Effector memory CD4-positive, alpha-beta T cell (primary cell): ENCODE measurements at regions not wholly inside any gene's neighbourhood (a gene's known extent, or its start where the extent isn't known, plus 50 kb on each side); places are given as distances from the start of the nearest gene placed in this dataset.
"Not testable (repeated sequence)": the region's sequence is repeated elsewhere in the genome, so short reads cannot be mapped to it uniquely, and the experiment has no call there.

Experiments used
- DNase-seq, 3 donors: peaks; one replicate each; pipeline ENCODE4 v3.0.0-alpha.2; 2020
- H3K27ac ChIP-seq: 2 replicates; pipeline ENCODE4 v1.7.0; 2013; ENCODE audit warnings: mild to moderate bottlenecking, low read length, moderate library complexity; ENCODE audit not compliant: insufficient read depth, poor library complexity, severe bottlenecking
- H3K27me3 ChIP-seq: replicated peaks from 2 replicates; pipeline ENCODE4 v1.7.0; 2013; ENCODE audit warnings: mild to moderate bottlenecking, low read length; ENCODE audit not compliant: insufficient read depth, control insufficient read depth, poor library complexity, severe bottlenecking
- H3K36me3 ChIP-seq: 2 replicates; pipeline ENCODE4 v1.7.0; 2013; ENCODE audit warnings: mild to moderate bottlenecking, low read length, moderate library complexity; ENCODE audit not compliant: control insufficient read depth, insufficient read depth
- H3K4me1 ChIP-seq: 2 replicates; pipeline ENCODE4 v1.7.0; 2013; ENCODE audit warnings: low read length, mild to moderate bottlenecking; ENCODE audit not compliant: control insufficient read depth, insufficient read depth, poor library complexity, severe bottlenecking
- H3K4me3 ChIP-seq: 2 replicates; pipeline ENCODE4 v1.7.0; 2013; ENCODE audit warnings: low read length, low read depth, mild to moderate bottlenecking; ENCODE audit not compliant: insufficient read depth, poor library complexity, severe bottlenecking
- H3K9me3 ChIP-seq: 2 replicates; pipeline ENCODE4 v1.7.0; 2013; ENCODE audit warnings: mild to moderate bottlenecking, low read length, moderate library complexity; ENCODE audit not compliant: control insufficient read depth

DNA sequence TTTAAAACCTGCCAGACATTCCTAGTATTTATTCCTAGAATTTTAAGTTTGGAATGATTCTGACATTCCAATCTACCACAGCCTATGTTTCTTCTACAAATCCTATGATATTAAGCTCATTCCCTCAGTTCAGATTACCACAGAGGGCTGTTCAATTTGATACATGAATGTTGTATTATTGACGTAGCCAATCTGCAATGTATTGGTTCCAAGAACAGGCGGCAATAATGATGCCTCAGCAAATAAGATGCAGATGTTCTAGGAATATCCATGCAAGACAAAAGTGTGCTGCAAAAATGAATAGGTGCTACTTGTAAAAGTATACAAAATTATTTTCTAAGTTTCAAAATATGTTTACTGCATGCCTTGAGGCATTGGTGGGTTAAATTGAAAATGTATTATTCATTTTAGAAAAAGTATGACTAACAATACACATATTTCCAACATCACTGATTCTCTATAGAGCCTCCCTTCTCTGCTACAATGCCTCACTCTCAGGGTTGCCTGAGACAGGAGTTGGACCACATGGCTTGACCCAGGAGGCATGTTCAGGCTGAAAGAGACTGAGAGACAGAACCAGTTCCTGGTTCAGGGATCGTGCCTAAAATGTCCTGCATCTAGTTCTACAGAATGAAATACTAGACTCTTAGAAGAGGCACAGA, 94.1 kb upstream of the CREB5 start:
- H3K4me3 ChIP-seq, result no peak overlapping the region
- no peaks in the 10 kb centered on the region for H3K27me3 ChIP-seq
- no peaks in the 10 kb centered on the region for H3K36me3 ChIP-seq
- no peaks in the 10 kb centered on the region for H3K9me3 ChIP-seq
- H3K4me1 ChIP-seq, result no peaks in the 10 kb centered on the region
- H3K27ac ChIP-seq, result no peak overlapping the region
- DNase-seq, result no peak

- Histone ChIP-seq H3K27me3 (no peaks in the 10 kb centered on the region), H3K4me3 (no peak overlapping the region), H3K4me1 (no peaks in the 10 kb centered on the region)
These were observed 88.5 kb upstream of the CREB5 start for GRCh38 chr7:28323833-28324232.

DNA sequence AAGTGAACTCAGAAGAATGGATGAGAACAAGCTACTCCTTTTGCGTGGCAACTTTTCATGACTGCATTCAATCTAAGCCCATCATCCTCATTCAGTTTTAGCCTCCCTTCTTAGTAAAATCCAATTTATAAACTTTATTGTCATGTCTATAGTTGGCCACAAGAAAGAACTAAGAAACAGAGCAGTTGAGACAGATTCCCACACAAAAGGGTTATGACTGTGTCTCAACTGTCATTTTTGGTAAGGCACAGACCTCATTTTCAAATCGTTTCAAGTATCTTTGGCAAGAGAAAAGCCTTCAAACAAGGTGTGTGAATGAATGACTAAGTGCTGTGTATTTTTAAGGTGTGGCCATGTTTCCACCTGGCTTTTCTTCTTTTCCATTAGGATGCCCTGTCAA, 84.2 kb upstream of the CREB5 start:
- no peak for DNase-seq
- Histone ChIP-seq H3K27ac (no peak overlapping the region), H3K4me3 (no peak overlapping the region), H3K4me1 (peaks cover 4% of the 10 kb centered on the region), H3K27me3 (no peaks in the 10 kb centered on the region), H3K9me3 (no peaks in the 10 kb centered on the region), H3K36me3 (no peaks in the 10 kb centered on the region)

More at GRCh38 chr7:28323833-28324232, 88.5 kb upstream of the CREB5 start:
- no peaks in the 10 kb centered on the region for H3K36me3 ChIP-seq
- no peaks in the 10 kb centered on the region for H3K9me3 ChIP-seq
- no peak overlapping the region for H3K27ac ChIP-seq
- DNase-seq, result no peak

DNA sequence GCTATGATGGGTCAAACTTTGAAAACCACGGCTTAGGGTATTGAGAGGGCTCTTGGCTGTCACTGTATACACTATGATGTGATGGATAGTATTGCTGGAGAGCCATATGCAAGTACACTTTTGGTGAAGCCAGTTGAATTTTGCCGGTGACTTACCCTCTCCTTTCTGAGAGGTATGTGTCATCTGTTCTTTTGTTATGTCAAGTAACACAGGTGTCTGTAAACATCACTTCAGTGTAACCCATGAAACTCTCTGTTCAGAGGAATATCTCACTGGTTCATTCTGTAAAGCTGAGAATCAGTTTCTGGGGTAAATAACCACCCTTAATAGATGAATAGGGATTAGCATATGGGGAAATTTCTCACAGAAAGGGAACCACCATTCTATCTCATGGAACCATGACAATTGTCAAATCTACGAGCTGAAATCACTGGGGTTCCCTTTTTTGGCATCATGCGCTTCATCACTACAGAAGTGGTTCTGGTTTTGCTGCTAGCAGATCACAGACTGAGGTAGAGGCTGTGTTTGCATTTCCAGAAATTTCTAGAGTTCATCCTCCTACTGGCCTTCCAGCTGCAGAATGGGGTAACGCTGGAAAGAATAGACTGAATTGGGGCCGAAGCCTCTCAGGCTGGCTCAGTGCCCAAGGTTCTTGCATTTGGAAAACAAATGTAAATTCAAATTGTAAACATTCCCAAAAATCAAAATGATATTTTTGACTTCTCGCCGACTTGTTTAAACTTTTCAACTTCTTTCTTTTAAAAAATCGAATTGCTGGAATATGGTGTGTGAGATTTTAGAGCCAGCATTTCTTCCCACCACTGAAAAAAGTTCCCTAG, 83.3 kb upstream of the CREB5 start:
- Histone ChIP-seq H3K9me3 (no peaks in the 10 kb centered on the region), H3K4me3 (no peak overlapping the region), H3K27me3 (no peaks in the 10 kb centered on the region), H3K4me1 (peaks cover 4% of the 10 kb centered on the region), H3K36me3 (no peaks in the 10 kb centered on the region), H3K27ac (no peak overlapping the region)
- no peak for DNase-seq

DNA sequence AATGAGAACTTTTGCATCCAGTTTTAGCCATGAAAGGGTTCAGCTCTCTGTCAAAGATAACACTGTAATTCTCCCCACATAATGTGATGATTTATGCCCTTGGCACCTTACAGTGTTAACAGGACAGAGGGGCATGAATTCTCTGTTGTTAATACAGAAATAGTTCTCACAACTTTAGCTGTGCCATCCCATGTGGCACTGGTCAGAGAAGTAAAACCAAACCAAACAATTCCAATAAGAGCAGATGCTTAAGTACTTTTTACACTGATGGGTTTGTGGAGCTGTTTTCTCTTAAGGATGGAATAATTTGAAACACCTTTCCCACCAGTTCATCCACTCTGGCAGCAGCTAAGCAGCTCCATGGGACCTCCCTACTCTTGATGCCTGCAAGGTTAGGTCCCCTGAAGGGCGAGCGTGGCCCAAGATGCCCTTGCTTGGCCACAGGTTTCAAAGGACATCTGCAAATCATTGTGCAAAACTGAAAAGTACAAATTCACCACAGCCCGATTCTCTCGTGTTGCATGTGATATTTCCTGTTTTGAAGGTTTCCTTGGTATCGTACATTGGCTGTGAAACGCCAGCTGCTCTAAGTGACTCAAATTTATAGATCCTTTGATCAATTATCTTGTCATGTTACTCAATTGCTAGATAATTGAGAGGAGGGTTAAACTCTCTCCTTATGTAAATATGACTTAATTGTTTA, 82.5 kb upstream of the CREB5 start:
- H3K4me1 ChIP-seq, result peaks cover 4% of the 10 kb centered on the region
- H3K27me3 ChIP-seq, result no peaks in the 10 kb centered on the region
- no peaks in the 10 kb centered on the region for H3K36me3 ChIP-seq
- H3K9me3 ChIP-seq, result no peaks in the 10 kb centered on the region
- DNase-seq, result no peak
- H3K4me3 ChIP-seq, result peak overlapping the region; percentile 24
- no peak overlapping the region for H3K27ac ChIP-seq

GRCh38 chr7:28330384-28331070, 81.8 kb upstream of the CREB5 start:
- no peaks in the 10 kb centered on the region for H3K9me3 ChIP-seq
- peak overlapping the region; percentile 24 for H3K4me3 ChIP-seq
- no peaks in the 10 kb centered on the region for H3K27me3 ChIP-seq
- peaks cover 4% of the 10 kb centered on the region for H3K4me1 ChIP-seq
- DNase-seq, result no peak
- H3K27ac ChIP-seq, result no peak overlapping the region
- H3K36me3 ChIP-seq, result no peaks in the 10 kb centered on the region

- Histone ChIP-seq H3K27me3 (no peaks in the 10 kb centered on the region), H3K9me3 (no peaks in the 10 kb centered on the region), H3K4me3 (no peak overlapping the region), H3K27ac (no peak overlapping the region), H3K4me1 (peaks cover 4% of the 10 kb centered on the region), H3K36me3 (no peaks in the 10 kb centered on the region)
- no peak for DNase-seq
These were observed 80.3 kb upstream of the CREB5 start for GRCh38 chr7:28332046-28332445.

DNA sequence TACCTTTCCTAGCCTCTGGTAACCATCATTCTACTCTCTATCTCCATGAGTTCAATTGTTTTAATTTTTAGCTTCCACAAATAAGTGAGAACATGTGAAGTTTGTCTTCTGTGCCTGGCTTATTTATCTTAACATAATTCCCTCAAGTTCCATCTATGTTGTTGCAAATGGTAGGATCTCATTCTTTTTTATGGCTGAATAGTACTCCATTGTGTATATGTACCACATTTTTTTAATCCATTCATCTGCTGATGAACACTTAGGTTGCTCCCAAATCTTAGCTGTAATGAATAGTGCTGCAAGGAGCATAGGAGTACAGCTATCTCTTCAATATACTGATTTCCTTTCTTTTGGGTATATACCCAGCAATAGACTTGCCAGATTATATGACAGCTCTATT, 78.8 kb upstream of the CREB5 start:
- H3K36me3 ChIP-seq, H3K4me1 ChIP-seq, H3K27me3 ChIP-seq, H3K4me3 ChIP-seq, DNase-seq, H3K27ac ChIP-seq, H3K9me3 ChIP-seq: not testable (repeated sequence)

- no peak overlapping the region for H3K4me3 ChIP-seq
- H3K27me3 ChIP-seq, result no peaks in the 10 kb centered on the region
- no peaks in the 10 kb centered on the region for H3K4me1 ChIP-seq
- no peak overlapping the region for H3K27ac ChIP-seq
- H3K9me3 ChIP-seq, result no peaks in the 10 kb centered on the region
- DNase-seq, result no peak
- H3K36me3 ChIP-seq, result no peaks in the 10 kb centered on the region
These were observed 75.5 kb upstream of the CREB5 start for GRCh38 chr7:28336806-28337205.
